C4-2B (cell line): ENCODE measurements at regions not wholly inside any gene's neighbourhood (a gene's known extent, or its start where the extent isn't known, plus 50 kb on each side); places are given as distances from the start of the nearest gene placed in this dataset.
A peak's percentile ranks its signal among the peaks of the same experiment; 100 is the strongest.

Experiments
- H3K27ac ChIP-seq: fragments of 450-650 bp; 2 replicates; pipeline ENCODE4 v1.5.1; 2017
- ZFX ChIP-seq: fragments of 450-650 bp; IDR thresholded peaks from 2 replicates; pipeline ENCODE4 v1.6.1; 2017
- TF ChIP-seq, protein P1 (sequence below): fragments of 450-650 bp; conservative IDR thresholded peaks from 2 replicates; pipeline ENCODE4 v1.5.1; 2017; ENCODE audit warnings: mild to moderate bottlenecking

DNA sequence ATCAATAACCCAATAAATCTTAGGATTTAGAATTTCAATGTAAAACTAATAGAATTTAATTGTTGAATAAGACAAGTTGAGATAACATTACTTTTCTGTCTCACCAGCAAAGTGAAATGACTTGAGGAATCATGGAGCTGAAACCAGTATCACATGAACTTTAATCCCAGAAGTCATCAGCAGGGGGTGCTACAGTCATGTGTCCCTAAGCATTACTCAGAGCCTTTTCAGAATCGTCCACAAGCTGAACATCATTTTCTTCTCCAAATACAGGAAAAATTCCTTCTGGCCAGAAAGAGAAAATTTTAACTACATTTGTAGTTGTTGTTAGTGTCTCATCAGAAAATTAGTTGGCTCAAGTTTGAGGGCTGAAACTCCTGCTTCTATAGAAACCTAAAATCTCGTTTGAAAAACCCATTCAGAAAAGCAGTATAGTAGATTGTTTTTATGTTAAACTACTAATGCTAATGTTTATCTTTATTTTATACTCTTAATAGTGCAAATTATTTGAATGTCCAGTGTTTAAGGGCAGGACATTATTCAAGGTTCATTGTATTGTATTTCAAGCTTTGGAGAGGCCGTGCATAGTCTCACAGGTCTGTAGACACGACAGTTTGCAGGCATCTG lies 384.1 kb downstream of the PLOD2 start:
- no peak overlapping the region for H3K27ac ChIP-seq
- TF ChIP-seq, protein P1, sequence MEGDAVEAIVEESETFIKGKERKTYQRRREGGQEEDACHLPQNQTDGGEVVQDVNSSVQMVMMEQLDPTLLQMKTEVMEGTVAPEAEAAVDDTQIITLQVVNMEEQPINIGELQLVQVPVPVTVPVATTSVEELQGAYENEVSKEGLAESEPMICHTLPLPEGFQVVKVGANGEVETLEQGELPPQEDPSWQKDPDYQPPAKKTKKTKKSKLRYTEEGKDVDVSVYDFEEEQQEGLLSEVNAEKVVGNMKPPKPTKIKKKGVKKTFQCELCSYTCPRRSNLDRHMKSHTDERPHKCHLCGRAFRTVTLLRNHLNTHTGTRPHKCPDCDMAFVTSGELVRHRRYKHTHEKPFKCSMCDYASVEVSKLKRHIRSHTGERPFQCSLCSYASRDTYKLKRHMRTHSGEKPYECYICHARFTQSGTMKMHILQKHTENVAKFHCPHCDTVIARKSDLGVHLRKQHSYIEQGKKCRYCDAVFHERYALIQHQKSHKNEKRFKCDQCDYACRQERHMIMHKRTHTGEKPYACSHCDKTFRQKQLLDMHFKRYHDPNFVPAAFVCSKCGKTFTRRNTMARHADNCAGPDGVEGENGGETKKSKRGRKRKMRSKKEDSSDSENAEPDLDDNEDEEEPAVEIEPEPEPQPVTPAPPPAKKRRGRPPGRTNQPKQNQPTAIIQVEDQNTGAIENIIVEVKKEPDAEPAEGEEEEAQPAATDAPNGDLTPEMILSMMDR, result peak; percentile 93
- no peak for TF ChIP-seq ZFX

DNA sequence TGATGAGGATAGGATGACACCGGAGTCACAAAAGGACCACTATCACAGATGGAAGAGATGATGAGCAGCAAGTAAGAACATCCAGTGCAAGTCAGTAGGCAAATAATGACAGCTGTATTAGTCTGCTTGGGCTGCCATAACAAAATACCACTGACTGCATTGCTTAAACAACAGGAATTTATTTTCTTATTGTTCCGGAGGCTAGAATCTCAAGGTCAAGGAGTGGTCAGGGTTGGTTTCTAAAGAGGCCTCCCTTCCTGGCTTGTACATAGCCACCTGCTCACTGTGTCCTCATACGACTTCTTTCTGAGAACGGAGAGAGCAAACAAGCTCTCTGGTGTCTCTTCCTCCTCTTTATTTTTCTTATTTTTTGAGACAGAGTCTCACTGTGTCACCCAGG lies 380.7 kb downstream of the PLOD2 start:
- no peak overlapping the region for H3K27ac ChIP-seq
- no peak for TF ChIP-seq ZFX
- TF ChIP-seq, protein P1, result no peak

GRCh38 chr3:145785668-145786067 lies 375.3 kb downstream of the PLOD2 start:
- no peak for TF ChIP-seq ZFX
- TF ChIP-seq, protein P1, result no peak
- no peak overlapping the region for H3K27ac ChIP-seq

GRCh38 chr3:145798007-145798406 lies 363.0 kb downstream of the PLOD2 start:
- no peak overlapping the region for H3K27ac ChIP-seq
- TF ChIP-seq, protein P1, result no peak
- TF ChIP-seq ZFX, result no peak

- TF ChIP-seq ZFX, result no peak
- TF ChIP-seq, protein P1, result no peak
These were observed 362.1 kb downstream of the PLOD2 start for GRCh38 chr3:145798696-145799537.

DNA sequence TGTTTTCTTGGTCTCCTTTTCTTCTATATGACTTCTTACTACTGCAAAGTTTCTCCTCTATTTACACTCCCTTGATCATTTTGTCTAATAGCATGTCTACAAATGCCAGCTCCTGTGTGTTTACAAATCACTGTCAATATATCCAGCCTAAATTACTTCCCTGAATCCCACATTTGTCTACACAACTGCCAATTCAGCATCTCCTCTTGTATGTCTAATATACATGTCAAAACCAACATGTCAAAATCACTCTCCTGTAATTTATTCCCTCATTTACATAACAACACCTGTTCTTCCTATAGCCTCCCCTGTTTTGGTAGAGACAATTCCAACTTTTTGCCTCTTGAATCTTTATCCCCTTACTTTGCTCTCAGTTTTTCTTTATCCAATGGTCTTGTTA lies 359.3 kb downstream of the PLOD2 start:
- no peak for TF ChIP-seq ZFX
- TF ChIP-seq, protein P1, result no peak
- no peak overlapping the region for H3K27ac ChIP-seq

More at GRCh38 chr3:145798696-145799537, 362.1 kb downstream of the PLOD2 start:
- H3K27ac ChIP-seq, result no peak overlapping the region

GRCh38 chr3:145807990-145808389 lies 353.0 kb downstream of the PLOD2 start:
- no peak overlapping the region for H3K27ac ChIP-seq
- TF ChIP-seq, protein P1, result peak; percentile 35
- TF ChIP-seq ZFX, result no peak
